ENCODE measurements at regions not wholly inside any gene's neighbourhood (a gene's known extent, or its start where the extent isn't known, plus 50 kb on each side); places are given as distances from the start of the nearest gene placed in this dataset.

GRCh38 chr22:48450188-48450825 is 1377.4 kb downstream of the BRD1 start:
- ATAC-seq: no peak
- no peak for TF ChIP-seq GLIS3 (CRISPR knock-in tag; IDR thresholded peaks at IDR 0.05)
- TF ChIP-seq, protein P1, sequence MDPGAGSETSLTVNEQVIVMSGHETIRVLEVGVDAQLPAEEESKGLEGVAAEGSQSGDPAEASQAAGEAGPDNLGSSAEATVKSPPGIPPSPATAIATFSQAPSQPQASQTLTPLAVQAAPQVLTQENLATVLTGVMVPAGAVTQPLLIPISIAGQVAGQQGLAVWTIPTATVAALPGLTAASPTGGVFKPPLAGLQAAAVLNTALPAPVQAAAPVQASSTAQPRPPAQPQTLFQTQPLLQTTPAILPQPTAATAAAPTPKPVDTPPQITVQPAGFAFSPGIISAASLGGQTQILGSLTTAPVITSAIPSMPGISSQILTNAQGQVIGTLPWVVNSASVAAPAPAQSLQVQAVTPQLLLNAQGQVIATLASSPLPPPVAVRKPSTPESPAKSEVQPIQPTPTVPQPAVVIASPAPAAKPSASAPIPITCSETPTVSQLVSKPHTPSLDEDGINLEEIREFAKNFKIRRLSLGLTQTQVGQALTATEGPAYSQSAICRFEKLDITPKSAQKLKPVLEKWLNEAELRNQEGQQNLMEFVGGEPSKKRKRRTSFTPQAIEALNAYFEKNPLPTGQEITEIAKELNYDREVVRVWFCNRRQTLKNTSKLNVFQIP (CRISPR knock-in tag; IDR thresholded peaks at IDR 0.05; ENCODE audit: borderline replicate concordance, low read depth): no peak
- TF ChIP-seq ZFP30 (CRISPR knock-in tag; IDR thresholded peaks at IDR 0.05): no peak
- TF ChIP-seq SNAI2 (CRISPR knock-in tag; IDR thresholded peaks at IDR 0.05): no peak
- TF ChIP-seq, protein P2, sequence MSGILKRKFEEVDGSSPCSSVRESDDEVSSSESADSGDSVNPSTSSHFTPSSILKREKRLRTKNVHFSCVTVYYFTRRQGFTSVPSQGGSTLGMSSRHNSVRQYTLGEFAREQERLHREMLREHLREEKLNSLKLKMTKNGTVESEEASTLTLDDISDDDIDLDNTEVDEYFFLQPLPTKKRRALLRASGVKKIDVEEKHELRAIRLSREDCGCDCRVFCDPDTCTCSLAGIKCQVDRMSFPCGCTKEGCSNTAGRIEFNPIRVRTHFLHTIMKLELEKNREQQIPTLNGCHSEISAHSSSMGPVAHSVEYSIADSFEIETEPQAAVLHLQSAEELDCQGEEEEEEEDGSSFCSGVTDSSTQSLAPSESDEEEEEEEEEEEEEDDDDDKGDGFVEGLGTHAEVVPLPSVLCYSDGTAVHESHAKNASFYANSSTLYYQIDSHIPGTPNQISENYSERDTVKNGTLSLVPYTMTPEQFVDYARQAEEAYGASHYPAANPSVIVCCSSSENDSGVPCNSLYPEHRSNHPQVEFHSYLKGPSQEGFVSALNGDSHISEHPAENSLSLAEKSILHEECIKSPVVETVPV (CRISPR knock-in tag; IDR thresholded peaks at IDR 0.05): no peak

DNA sequence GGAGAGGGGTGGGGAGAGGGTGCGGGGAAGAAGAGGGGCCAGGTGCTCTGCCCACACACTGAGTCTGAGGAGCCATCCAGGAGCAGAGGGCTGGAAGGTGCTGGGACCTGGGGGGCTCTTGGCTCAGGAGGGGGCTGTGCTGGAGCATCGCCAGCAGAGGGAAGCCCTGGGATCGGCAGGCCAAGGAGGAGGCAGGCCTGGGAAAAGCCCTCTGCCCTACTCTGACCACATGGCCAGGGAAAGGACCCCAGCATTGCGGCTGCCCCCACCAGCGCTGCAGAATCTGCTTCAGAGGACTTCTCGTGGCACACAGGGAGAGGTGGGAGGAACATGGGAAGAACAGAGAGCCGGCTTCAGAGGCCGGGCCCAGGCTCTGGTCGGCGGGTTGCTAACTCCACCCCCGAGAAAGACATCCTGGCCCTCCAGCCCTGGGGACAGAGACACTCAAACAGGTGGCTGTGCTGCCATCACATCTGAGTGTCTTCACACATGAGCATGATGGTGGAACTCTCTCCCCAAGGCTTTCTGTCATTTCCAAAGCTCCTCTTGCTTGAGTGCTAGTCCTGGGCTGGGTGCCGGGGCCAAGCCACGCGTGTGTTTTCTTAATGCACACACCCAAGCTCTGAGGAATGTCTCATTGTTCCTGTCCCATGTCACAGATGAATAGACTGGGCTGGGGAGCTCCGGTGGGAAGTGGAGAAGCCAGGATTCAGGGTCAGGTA is 1378.0 kb downstream of the BRD1 start:
- TF ChIP-seq TOX (CRISPR knock-in tag; IDR thresholded peaks at IDR 0.05; ENCODE audit: borderline replicate concordance): no peak
- no peak for TF ChIP-seq BACH2 (CRISPR knock-in tag; IDR thresholded peaks at IDR 0.05; ENCODE audit: borderline replicate concordance)
- TF ChIP-seq PATZ1 (CRISPR knock-in tag; IDR thresholded peaks at IDR 0.05; ENCODE audit: borderline replicate concordance): no peak
- TF ChIP-seq, protein P3, sequence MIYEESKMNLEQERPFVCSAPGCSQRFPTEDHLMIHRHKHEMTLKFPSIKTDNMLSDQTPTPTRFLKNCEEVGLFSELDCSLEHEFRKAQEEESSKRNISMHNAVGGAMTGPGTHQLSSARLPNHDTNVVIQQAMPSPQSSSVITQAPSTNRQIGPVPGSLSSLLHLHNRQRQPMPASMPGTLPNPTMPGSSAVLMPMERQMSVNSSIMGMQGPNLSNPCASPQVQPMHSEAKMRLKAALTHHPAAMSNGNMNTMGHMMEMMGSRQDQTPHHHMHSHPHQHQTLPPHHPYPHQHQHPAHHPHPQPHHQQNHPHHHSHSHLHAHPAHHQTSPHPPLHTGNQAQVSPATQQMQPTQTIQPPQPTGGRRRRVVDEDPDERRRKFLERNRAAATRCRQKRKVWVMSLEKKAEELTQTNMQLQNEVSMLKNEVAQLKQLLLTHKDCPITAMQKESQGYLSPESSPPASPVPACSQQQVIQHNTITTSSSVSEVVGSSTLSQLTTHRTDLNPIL (CRISPR knock-in tag; IDR thresholded peaks at IDR 0.05; ENCODE audit: low read depth): no peak
- TF ChIP-seq PPARA (CRISPR knock-in tag; IDR thresholded peaks at IDR 0.05; ENCODE audit: borderline replicate concordance): no peak
- TF ChIP-seq ZNF8 (CRISPR knock-in tag; IDR thresholded peaks at IDR 0.05): no peak
- no peak for TF ChIP-seq ZNF70 (CRISPR knock-in tag; IDR thresholded peaks at IDR 0.05)
- TF ChIP-seq OSR1 (CRISPR knock-in tag; IDR thresholded peaks at IDR 0.05): no peak
- TF ChIP-seq ARNTL (CRISPR knock-in tag; IDR thresholded peaks at IDR 0.05; ENCODE audit: borderline replicate concordance, low read depth): no peak
- no peak for TF ChIP-seq RARB (CRISPR knock-in tag; IDR thresholded peaks at IDR 0.05)
- TF ChIP-seq, protein P2 (CRISPR knock-in tag; IDR thresholded peaks at IDR 0.05): no peak
- no peak for ATAC-seq

GRCh38 chr22:48448821-48449220 is 1378.9 kb downstream of the BRD1 start:
- ATAC-seq: no peak
- TF ChIP-seq ZFP3 (CRISPR knock-in tag; IDR thresholded peaks at IDR 0.05): no peak
- TF ChIP-seq, protein P4, sequence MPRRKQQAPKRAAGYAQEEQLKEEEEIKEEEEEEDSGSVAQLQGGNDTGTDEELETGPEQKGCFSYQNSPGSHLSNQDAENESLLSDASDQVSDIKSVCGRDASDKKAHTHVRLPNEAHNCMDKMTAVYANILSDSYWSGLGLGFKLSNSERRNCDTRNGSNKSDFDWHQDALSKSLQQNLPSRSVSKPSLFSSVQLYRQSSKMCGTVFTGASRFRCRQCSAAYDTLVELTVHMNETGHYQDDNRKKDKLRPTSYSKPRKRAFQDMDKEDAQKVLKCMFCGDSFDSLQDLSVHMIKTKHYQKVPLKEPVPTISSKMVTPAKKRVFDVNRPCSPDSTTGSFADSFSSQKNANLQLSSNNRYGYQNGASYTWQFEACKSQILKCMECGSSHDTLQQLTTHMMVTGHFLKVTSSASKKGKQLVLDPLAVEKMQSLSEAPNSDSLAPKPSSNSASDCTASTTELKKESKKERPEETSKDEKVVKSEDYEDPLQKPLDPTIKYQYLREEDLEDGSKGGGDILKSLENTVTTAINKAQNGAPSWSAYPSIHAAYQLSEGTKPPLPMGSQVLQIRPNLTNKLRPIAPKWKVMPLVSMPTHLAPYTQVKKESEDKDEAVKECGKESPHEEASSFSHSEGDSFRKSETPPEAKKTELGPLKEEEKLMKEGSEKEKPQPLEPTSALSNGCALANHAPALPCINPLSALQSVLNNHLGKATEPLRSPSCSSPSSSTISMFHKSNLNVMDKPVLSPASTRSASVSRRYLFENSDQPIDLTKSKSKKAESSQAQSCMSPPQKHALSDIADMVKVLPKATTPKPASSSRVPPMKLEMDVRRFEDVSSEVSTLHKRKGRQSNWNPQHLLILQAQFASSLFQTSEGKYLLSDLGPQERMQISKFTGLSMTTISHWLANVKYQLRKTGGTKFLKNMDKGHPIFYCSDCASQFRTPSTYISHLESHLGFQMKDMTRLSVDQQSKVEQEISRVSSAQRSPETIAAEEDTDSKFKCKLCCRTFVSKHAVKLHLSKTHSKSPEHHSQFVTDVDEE (CRISPR knock-in tag; IDR thresholded peaks at IDR 0.05): no peak
- no peak for TF ChIP-seq BACH2 (CRISPR knock-in tag; IDR thresholded peaks at IDR 0.05; ENCODE audit: borderline replicate concordance)
- TF ChIP-seq ZNF8 (CRISPR knock-in tag; IDR thresholded peaks at IDR 0.05): no peak
- TF ChIP-seq ESRRG (CRISPR knock-in tag; IDR thresholded peaks at IDR 0.05): no peak
- no peak for TF ChIP-seq ZNF565 (CRISPR knock-in tag; conservative IDR thresholded peaks at IDR 0.05; ENCODE audit: low read depth)
- TF ChIP-seq ZC3H10 (CRISPR knock-in tag; IDR thresholded peaks at IDR 0.05): no peak
- no peak for TF ChIP-seq ARNTL (CRISPR knock-in tag; IDR thresholded peaks at IDR 0.05; ENCODE audit: borderline replicate concordance, low read depth)
- TF ChIP-seq SNAI2 (CRISPR knock-in tag; IDR thresholded peaks at IDR 0.05): no peak
- TF ChIP-seq, protein P1 (CRISPR knock-in tag; IDR thresholded peaks at IDR 0.05; ENCODE audit: borderline replicate concordance, low read depth): no peak
- TF ChIP-seq ZNF70 (CRISPR knock-in tag; IDR thresholded peaks at IDR 0.05): no peak
- no peak for TF ChIP-seq PPARA (CRISPR knock-in tag; IDR thresholded peaks at IDR 0.05; ENCODE audit: borderline replicate concordance)
- TF ChIP-seq PATZ1 (CRISPR knock-in tag; IDR thresholded peaks at IDR 0.05; ENCODE audit: borderline replicate concordance): no peak

Measured in SK-N-SH treated with all-trans-retinoic acid at 6 μM for 48 hours (cell line).